DMS53 (cell line): ENCODE measurements at regions not wholly inside any gene's neighbourhood (a gene's known extent, or its start where the extent isn't known, plus 50 kb on each side); places are given as distances from the start of the nearest gene placed in this dataset.
"Not testable (repeated sequence)": the region's sequence is repeated elsewhere in the genome, so short reads cannot be mapped to it uniquely, and the experiment has no call there.

Experiments used
- DNase-seq: peaks from one replicate; lab custom pipeline; 2025; lab: John Stamatoyannopoulos, UW

GRCh38 chr3:150357923-150358607 is 50.0 kb upstream of the TSC22D2 start:
- no peak for DNase-seq

GRCh38 chr3:150357140-150357539 is 51.0 kb upstream of the TSC22D2 start:
- DNase-seq, result no peak

- no peak for DNase-seq
These were observed 52.5 kb upstream of the TSC22D2 start for GRCh38 chr3:150355574-150355973.

- DNase-seq, result no peak
These were observed 55.2 kb upstream of the TSC22D2 start for GRCh38 chr3:150352931-150353330.

- no peak for DNase-seq
These were observed 56.7 kb upstream of the TSC22D2 start for GRCh38 chr3:150351398-150351797.

- no peak for DNase-seq
These were observed 58.6 kb upstream of the TSC22D2 start for GRCh38 chr3:150349314-150350097.

GRCh38 chr3:150348500-150348899 is 59.6 kb upstream of the TSC22D2 start:
- DNase-seq, result peak; percentile 37

- DNase-seq, result no peak
These were observed 60.9 kb upstream of the TSC22D2 start for GRCh38 chr3:150346981-150347863.

- DNase-seq, result no peak
These were observed 61.8 kb upstream of the TSC22D2 start for GRCh38 chr3:150346266-150346665.

- DNase-seq, result peak; percentile 77
These were observed 63.0 kb upstream of the TSC22D2 start for GRCh38 chr3:150345021-150345538.

GRCh38 chr3:150344079-150344759 is 63.9 kb upstream of the TSC22D2 start:
- DNase-seq, result no peak

- DNase-seq, result peak; percentile 1
These were observed 65.1 kb upstream of the TSC22D2 start for GRCh38 chr3:150342896-150343467.

- no peak for DNase-seq
These were observed 66.2 kb upstream of the TSC22D2 start for GRCh38 chr3:150341891-150342290.

- not testable (repeated sequence) for DNase-seq
These were observed 71.7 kb upstream of the TSC22D2 start for GRCh38 chr3:150336363-150336762.

GRCh38 chr3:150335631-150336030 is 72.5 kb upstream of the TSC22D2 start:
- DNase-seq, result no peak

GRCh38 chr3:150334974-150335373 is 73.1 kb upstream of the TSC22D2 start:
- no peak for DNase-seq

GRCh38 chr3:150333477-150333876 is 74.6 kb upstream of the TSC22D2 start:
- no peak for DNase-seq

GRCh38 chr3:150331978-150332568 is 76.0 kb upstream of the TSC22D2 start:
- DNase-seq, result no peak

- DNase-seq, result peak; percentile 71
These were observed 77.2 kb upstream of the TSC22D2 start for GRCh38 chr3:150330872-150331271.

GRCh38 chr3:150330174-150330573 is 77.9 kb upstream of the TSC22D2 start:
- DNase-seq, result no peak

- DNase-seq, result no peak
These were observed 78.7 kb upstream of the TSC22D2 start for GRCh38 chr3:150329408-150329807.
